ENCODE measurements at regions not wholly inside any gene's neighbourhood (a gene's known extent, or its start where the extent isn't known, plus 50 kb on each side); places are given as distances from the start of the nearest gene placed in this dataset.

DNA sequence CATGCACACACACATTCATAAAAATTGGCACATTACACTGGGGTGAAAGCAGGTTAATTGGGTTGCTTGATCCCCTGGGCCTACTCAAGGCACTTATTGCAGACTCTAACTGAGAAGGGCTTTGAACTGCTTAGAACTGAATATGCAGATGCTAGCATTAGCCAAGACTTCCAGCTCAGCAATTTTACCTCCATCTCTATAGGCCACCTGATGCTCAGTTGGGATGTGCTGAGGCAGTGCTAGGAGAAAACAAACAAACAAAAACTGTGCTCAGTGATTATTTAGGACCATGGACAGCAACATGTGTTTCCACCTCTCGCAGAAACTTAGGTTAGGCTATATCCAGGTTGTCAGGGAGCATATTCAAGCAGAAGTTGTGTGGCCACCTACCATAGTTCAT is 124.8 kb upstream of the WSCD2 start:
- TF ChIP-seq POLR2A (IDR thresholded peaks at IDR 0.05): no peak
- TF ChIP-seq, protein P1, sequence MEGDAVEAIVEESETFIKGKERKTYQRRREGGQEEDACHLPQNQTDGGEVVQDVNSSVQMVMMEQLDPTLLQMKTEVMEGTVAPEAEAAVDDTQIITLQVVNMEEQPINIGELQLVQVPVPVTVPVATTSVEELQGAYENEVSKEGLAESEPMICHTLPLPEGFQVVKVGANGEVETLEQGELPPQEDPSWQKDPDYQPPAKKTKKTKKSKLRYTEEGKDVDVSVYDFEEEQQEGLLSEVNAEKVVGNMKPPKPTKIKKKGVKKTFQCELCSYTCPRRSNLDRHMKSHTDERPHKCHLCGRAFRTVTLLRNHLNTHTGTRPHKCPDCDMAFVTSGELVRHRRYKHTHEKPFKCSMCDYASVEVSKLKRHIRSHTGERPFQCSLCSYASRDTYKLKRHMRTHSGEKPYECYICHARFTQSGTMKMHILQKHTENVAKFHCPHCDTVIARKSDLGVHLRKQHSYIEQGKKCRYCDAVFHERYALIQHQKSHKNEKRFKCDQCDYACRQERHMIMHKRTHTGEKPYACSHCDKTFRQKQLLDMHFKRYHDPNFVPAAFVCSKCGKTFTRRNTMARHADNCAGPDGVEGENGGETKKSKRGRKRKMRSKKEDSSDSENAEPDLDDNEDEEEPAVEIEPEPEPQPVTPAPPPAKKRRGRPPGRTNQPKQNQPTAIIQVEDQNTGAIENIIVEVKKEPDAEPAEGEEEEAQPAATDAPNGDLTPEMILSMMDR (IDR thresholded peaks at IDR 0.05): no peak

Data from lower leg skin (tissue), 3 donors.